ENCODE measurements at regions not wholly inside any gene's neighbourhood (a gene's known extent, or its start where the extent isn't known, plus 50 kb on each side); places are given as distances from the start of the nearest gene placed in this dataset.

DNA sequence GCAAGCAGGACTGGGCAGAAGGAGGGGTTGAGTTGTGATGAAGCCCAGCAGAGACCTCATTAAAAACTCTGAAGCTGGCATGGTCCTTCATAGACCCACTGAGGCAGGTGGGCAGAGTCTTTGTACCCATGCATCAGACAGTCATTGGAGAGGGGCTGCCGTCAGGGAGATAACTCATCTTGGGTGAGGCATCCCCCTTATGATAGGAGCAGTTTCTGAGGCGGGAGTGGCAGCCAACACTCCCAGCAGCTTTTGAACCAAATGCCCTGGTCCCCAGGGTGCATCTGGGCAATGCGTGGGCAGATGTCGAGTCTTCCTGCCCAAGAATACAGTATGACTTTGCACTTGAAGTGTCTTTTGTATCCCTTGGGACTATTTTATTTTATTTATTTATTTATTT, 68.1 kb downstream of the HTR5A start:
- H3K4me1 ChIP-seq (ENCODE audit: low read depth), result no peaks in the 10 kb centered on the region
- no peaks in the 10 kb centered on the region for H3K9me3 ChIP-seq
- TF ChIP-seq, protein P1, sequence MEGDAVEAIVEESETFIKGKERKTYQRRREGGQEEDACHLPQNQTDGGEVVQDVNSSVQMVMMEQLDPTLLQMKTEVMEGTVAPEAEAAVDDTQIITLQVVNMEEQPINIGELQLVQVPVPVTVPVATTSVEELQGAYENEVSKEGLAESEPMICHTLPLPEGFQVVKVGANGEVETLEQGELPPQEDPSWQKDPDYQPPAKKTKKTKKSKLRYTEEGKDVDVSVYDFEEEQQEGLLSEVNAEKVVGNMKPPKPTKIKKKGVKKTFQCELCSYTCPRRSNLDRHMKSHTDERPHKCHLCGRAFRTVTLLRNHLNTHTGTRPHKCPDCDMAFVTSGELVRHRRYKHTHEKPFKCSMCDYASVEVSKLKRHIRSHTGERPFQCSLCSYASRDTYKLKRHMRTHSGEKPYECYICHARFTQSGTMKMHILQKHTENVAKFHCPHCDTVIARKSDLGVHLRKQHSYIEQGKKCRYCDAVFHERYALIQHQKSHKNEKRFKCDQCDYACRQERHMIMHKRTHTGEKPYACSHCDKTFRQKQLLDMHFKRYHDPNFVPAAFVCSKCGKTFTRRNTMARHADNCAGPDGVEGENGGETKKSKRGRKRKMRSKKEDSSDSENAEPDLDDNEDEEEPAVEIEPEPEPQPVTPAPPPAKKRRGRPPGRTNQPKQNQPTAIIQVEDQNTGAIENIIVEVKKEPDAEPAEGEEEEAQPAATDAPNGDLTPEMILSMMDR (IDR thresholded peaks at IDR 0.05), result no peak
- no peak for DNase-seq
- ATAC-seq, result no peak
- intact Hi-C loops (cut with DNase I, micrococcal nuclease), result no loop called here
- no peaks in the 10 kb centered on the region for H3K36me3 ChIP-seq (ENCODE audit: low read depth)
- H3K4me3 ChIP-seq, result no peak overlapping the region

DNA sequence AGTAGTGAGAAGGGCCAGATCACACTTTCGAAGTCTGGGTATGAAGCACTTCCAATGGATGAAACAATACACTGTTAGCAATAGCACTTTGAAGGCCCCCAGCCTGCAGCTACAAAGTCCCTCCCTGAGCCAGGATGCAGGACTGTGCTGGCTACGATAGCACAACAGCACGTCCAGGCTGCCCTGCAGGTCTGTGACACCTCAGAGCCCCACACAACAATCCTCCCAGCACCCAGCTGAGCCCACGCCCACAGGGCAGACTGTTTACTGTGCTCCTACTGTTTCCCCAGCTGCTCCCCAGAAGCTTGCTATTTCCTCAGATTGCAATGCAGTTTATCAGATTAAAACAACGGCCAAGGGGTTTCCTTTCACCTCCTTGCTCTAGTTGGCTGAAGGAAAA, 71.4 kb downstream of the HTR5A start:
- intact Hi-C loops (cut with DNase I, micrococcal nuclease), result no loop called here
- no peak overlapping the region for H3K4me3 ChIP-seq
- no peaks in the 10 kb centered on the region for H3K36me3 ChIP-seq (ENCODE audit: low read depth)
- no peaks in the 10 kb centered on the region for H3K4me1 ChIP-seq (ENCODE audit: low read depth)
- TF ChIP-seq, protein P1 (IDR thresholded peaks at IDR 0.05), result no peak
- no peaks in the 10 kb centered on the region for H3K9me3 ChIP-seq
- no peak for DNase-seq
- ATAC-seq, result no peak

DNA sequence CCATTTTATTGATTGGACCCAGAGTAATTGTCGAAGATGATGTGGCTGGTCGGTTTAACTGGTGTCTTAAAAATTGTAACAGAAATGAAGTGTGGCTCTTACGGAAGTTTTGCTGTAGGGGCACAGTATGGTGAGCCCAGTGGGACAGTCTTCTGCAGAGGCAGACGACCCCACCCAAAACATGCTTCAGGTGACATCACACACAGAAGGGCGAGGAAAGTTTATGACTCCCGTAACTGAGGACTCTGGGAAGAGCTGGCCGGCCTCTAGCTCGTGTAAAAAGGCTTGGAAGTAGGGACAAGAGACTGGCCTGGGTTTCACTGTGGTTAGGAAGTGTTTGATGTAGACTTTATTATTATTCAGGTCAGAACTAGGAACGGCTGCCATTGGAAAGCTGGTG, 73.3 kb downstream of the HTR5A start:
- ATAC-seq (no peak), DNase-seq (no peak)
- TF ChIP-seq, protein P1 (IDR thresholded peaks at IDR 0.05), result no peak
- no peaks in the 10 kb centered on the region for H3K9me3 ChIP-seq
- H3K4me3 ChIP-seq, result no peak overlapping the region
- intact Hi-C loops (cut with DNase I, micrococcal nuclease), result no loop called here
- no peaks in the 10 kb centered on the region for H3K36me3 ChIP-seq (ENCODE audit: low read depth)
- H3K4me1 ChIP-seq (ENCODE audit: low read depth), result no peaks in the 10 kb centered on the region

DNA sequence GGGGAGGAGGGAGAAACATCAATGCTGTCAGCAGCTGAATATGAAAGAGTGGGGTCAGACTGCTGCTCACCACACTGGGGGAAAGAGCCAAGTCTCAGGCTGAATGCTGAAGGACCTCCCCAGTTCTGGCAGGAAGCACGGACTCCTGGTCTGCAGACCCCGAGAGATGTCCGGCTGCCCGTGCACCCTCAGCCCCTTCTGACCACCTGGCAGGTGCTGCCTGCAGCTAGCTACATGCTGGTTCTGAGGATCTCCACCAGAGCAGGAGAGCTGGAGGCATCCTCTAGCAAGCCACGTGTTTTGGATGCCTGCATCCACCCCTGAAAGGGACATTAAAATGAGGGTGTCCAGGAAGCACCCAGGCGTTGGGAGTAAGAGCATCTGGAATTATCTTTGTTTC, 74.2 kb downstream of the HTR5A start:
- ATAC-seq, result no peak
- no peaks in the 10 kb centered on the region for H3K4me1 ChIP-seq (ENCODE audit: low read depth)
- intact Hi-C loops (cut with DNase I, micrococcal nuclease), result no loop called here
- no peak overlapping the region for H3K4me3 ChIP-seq
- H3K36me3 ChIP-seq (ENCODE audit: low read depth), result no peaks in the 10 kb centered on the region
- TF ChIP-seq, protein P1 (IDR thresholded peaks at IDR 0.05), result no peak
- H3K9me3 ChIP-seq, result no peaks in the 10 kb centered on the region
- DNase-seq, result no peak

DNA sequence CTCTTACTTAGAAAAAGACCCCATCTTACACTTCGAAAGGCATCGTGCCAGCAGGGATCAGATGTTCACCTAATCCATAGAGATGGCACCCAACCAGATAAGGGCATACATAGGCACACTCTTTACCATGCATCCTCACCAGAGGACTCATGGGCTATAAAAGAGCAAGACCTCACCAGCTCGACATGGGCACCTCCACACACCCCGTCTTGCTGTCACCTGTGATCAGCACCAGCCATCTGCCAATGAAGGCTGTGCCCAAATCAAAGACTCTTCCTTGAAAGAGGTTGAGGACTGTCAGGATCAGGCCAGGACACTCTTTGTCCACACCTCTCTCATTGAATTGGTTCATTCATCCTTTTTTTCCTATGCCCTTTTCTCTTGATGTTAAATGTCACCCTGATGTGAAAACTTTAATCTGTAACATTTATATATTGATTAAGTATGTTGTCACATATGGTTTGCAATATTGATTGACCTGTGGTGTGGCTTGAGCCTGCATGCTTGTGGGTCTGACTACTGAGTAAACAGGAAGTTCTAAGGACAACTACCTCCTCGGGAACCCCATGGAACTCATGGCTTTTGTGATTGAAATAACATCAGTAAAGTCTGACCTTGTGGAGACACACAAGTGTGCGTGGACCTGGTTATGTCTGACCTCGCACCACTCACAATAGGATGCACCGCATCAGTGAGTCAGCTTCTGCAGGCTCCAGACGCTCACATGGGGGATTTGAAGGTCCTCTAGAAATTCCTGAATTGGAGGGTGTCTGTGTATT, 75.5 kb downstream of the HTR5A start:
- intact Hi-C loops (cut with DNase I, micrococcal nuclease), result no loop called here
- no peak for ATAC-seq
- Histone ChIP-seq H3K9me3 (no peaks in the 10 kb centered on the region), H3K4me1 (ENCODE audit: low read depth) (no peaks in the 10 kb centered on the region), H3K4me3 (no peak overlapping the region), H3K36me3 (ENCODE audit: low read depth) (no peaks in the 10 kb centered on the region)
- DNase-seq, result no peak
- TF ChIP-seq, protein P1 (IDR thresholded peaks at IDR 0.05), result no peak

DNA sequence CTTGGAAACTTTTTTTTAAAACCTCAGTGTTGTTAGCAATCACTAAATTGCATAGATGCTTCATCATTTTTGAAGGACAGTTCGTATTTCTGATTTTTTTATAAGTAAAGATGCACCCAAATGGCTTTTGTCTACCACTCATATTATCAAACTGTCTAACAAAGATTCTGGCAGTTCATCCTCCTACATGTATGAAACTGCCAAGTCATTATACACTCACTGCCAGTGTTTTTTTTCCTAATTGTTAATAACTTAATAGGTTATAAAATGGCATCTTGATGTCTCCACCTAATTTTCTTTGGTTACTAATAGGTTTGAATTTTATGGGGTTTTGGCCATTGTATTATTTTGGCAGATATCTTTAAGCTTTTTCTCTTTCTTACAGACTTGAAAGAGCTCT, 77.0 kb downstream of the HTR5A start:
- TF ChIP-seq, protein P1 (IDR thresholded peaks at IDR 0.05), result no peak
- DNase-seq (no peak), ATAC-seq (no peak)
- peaks cover 3% of the 10 kb centered on the region for H3K9me3 ChIP-seq
- no peak overlapping the region for H3K4me3 ChIP-seq
- H3K36me3 ChIP-seq (ENCODE audit: low read depth), result no peaks in the 10 kb centered on the region
- intact Hi-C loops (cut with DNase I, micrococcal nuclease), result no loop called here
- H3K4me1 ChIP-seq (ENCODE audit: low read depth), result no peaks in the 10 kb centered on the region
